ENCODE measurements at regions not wholly inside any gene's neighbourhood (a gene's known extent, or its start where the extent isn't known, plus 50 kb on each side); places are given as distances from the start of the nearest gene placed in this dataset.

DNA sequence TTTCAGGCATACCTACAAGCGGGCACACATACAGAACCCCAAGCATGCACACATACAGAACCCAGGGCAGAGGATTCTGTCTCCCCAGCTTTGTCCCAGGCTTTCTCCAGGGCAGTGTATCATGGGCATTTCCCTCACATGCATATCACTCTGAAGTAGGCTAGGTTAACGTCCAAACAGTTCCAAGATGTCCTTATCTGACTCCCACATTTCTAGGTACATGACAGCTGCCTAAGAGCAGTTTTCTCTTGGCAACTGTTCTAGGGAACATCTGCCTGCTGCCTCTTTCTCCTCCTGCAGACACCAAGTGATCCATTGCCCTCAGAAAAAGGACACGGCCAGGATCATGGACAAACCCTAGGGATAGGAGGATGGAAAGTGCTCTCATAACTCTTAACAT, 84.9 kb upstream of the NR3C1 start:
- DNase-seq = no peak

DNA sequence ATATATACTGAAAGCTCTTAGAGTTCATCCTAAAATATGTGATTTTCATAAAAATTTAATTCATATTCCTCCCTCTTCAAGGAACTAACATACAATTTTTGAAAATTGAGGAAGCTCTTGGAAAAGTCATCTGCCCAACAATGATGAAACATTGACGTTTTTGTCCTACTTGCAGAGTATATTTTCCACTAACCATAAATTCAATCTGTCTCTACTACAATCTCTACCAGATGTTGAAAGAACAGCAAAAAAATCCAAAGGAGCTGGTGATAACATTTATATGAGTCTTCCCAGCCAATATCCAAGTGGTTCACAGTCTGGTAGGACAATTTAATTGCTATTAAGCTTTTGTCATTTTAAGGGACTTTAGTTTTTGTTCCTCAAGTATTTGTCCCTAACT, 81.1 kb upstream of the NR3C1 start:
- DNase-seq = no peak

DNA sequence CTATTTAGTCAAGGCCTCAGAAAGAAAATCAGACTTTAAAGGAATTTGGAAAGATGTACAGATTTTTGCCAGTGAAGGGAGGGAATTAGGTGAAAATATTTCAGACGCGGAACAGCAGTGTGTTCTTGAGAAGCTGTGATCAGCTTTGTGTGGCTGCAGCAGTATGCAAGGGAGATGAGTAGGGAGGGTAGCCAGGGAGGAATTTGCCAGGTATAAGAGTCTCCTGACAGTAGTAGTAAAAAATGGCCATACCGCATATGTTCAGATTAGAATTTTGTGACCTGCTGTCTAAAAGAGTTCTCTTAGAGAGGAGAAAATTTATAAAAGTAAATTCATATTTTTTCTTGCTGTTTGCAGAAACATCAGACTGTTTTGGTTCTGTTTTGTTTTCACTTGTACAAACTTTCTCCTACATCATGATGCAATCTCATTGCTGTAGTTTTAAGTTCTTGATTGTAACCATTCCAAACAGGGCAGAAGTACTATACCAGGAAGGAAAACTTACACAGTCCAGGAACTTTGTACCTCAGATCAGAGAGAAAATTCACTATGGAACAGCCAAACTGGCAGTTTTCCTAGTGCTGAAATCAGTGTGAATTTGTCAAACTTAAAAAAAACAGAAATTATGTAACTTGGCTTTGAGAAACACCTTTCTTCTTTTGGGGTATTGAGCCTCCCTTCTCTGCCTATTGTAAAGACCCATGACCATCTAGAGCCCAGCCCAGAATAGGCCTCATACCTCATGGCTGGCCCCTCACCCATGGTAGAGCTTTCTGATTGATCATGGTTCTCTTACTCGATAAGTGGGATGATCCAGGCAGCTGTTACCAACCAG, 78.4 kb upstream of the NR3C1 start:
- peak; percentile 70 for DNase-seq

DNA sequence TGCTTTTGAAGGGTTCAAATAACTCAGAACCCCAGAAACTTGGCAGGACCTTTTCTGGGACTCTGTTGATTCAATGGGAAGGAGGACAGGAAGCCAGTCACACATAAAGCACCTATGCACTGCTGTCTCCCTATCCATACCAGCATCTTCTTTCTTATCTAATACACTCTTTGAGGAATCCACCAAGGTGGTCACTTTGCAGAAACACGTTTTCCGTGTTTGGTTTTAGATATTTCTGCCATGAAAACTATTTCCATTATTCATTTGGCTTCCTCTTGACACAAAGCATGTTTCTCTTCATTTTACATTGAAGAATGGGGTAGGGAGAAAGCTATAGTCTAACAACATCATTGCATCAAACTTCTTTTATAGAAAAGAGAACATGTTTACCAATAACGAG, 76.5 kb upstream of the NR3C1 start:
- no peak for DNase-seq

DNA sequence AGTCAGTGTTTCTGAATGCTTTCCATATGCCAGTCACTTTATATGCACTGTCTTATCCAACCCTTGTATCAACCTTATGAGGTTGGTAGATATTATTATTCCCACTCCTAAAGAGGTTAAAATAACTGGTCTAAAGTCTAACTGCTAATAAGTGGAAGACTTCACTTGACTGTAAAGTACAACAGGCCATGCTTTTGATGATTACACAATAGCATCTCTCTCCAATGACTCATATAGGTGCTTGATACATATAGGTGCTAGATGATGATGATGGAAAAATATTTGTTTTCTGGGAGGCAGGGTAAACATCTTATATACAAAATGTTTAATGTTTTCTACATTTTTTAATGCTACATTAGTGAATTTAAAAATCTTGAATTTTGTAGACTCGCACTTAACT, 75.9 kb upstream of the NR3C1 start:
- DNase-seq = no peak

DNA sequence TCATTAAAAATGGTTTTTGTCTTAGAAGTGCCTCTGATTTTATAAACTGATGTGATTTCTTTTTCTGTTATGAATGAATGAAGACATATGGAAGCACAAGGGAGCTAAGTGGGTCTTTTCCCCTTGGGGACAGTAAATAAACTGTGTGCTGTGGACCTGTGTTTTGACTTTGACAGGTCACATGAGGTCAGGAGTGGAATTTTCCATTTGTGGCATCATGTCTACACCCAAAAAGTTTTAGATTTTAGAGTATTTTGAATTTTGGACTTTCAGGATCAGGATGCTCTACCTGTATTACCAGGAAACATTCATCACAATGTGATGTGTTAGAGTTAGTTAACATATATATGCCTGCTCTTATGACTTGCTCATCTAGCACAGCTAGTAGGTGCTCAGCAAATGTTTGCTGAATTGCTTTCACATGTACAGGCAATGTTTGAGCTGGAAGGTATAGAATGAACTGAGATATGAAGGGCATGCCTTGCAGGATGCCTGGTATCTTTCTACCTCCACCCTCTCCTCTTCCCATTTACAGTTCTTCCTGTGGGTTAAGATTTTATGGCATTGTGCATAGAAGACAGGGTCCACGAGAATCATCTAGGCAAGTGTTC, 73.2 kb upstream of the NR3C1 start:
- no peak for DNase-seq

DNA sequence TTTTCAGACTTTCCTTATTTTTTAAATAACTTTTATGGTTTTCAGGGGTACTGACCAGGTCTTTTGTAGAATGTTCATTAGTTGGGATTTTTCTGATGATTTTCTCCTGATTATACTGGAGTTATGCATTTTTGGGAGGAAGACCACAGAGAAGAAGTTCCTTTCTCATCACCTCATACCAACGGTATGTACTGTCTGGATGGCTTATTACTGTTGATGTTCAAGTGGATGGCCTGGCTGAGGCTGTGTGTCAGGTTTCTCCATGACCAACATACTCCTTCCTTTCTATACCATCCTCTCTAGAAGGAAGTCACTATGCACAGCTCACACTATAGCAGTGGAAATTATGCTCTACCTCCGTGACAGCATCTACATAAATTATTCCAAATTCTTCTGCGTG, 71.1 kb upstream of the NR3C1 start:
- no peak for DNase-seq

DNA sequence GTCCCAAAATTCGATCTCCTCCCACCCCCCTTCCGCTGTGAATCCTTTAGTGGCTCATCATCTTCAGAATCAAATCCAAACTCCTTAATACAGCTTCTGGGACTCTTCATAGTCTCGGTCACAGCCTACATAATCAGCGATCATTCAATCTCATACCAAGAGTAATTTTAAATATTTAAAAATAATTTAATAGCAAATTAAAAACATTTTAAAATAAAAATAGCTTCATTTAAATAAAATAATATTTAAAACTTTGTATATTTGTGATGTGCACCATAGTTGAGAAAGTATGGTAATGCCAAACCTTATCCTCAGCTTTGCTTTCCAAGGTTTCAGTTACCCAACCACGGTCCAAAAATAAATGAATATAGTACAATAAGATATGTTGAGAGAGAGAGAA, 70.0 kb upstream of the NR3C1 start:
- no peak for DNase-seq

DNA sequence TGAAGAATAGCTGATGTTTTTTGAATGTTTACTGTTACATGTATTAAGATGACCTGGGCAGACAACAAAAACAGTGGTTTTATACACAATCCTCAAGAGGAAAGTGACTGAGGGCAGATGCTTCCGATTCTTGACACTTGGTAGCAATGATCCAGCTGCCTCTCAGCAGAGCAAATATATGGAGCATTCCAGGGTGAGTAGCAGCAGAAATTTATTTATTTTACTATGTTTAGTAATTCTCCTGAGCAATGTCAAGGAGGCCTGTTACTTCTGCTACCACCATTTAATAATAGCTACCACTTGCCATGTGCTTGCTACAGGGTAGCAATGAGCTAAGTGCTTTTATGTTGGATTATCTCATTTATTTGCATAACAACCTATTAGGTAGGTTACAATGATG, 69.1 kb upstream of the NR3C1 start:
- no peak for DNase-seq

DNA sequence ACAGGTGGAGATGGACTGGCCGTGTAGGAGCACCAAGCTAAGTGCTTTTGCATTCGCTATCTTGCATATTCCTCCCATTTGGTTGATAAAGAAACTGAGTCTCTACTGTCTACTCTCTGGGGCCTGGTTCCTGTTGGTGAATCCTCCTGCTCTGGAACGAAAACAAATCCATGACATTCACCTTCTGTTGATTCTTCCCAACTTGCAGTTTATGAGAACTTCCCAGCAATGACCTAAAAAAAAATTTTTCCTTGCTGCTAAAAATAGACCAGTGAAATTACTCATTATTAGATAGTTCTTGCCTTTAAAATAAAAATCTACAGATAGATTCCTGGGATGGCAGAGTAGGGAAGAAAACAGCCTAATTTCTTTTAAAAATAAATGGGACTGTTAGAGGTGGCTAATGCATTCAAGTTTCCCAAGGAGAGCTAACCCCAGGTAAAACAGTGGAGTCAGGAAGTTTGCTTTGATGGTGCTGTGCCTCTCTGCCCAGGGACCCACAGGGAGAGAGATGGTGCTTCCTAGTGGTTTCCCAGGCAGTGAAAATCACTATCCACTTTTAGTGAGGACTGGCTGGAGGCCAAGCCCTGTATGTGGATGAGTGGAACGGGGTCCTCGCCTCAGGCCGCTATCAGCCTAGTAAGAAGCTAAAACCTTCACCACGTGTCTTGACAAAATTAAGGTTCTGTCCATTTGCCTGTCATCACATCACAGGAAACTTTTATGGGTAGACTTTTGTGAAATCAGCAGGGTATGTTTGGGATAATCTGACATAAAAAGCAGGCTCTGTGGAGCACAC, 68.4 kb upstream of the NR3C1 start:
- DNase-seq = no peak

DNA sequence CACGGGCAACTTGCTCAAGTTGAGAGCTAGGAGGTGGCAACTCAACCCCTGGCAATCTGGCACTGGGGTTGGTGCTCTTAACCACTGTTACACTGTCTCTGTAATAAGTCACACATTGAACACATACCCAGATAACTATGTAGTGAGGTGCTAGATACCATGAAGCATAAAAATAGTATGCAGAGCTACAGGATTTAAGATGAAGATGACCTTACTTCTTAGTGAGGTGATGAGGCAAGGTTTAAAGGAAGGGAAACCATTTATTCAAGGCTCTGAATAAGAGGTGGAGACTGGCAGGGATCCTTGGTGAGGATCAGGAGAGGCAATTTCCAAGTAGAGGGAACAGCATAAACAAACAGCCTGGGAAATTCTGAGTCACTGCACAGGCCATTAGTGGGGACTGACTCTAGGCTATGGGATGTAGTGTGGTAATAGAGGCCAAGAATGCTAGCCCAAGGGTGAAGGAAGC, 67.6 kb upstream of the NR3C1 start:
- DNase-seq = no peak

DNA sequence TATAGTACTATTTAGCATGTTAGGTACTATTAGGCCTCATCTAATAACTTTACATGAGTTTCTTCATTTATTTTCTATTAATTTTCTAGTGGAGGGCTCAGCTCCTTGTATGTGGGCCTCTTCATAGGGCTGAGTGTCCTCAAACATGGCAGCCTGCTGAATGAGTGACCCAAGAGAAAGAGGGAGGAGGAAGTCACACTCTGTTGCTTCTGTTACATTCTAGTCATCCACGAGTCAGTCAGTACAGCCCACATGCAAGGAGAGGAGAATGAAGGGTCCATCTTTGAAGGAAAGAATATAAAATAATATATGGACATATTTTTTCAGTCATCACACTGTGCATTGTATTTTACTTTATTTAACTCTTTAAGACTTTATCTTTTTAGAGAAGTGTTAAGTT, 66.6 kb upstream of the NR3C1 start:
- no peak for DNase-seq

DNA sequence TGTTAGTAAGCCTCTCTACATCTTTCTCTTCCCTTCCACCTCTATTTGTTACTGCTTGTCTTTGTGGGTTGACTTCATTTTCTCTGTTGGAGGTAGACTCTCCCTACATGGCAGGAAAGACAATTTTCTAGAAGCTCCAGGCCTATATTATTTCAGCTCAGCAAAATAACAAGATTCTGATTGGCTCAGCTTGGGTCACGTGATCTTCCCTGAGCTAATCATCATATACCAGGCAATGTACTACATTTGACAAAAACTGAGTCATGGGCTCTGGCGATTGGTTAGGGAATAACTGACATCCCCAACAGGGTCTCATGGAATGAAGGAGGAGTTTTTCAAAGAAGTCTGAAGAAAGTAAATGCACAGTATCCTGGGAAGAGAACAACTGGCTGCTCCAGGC, 65.6 kb upstream of the NR3C1 start:
- no peak for DNase-seq

DNA sequence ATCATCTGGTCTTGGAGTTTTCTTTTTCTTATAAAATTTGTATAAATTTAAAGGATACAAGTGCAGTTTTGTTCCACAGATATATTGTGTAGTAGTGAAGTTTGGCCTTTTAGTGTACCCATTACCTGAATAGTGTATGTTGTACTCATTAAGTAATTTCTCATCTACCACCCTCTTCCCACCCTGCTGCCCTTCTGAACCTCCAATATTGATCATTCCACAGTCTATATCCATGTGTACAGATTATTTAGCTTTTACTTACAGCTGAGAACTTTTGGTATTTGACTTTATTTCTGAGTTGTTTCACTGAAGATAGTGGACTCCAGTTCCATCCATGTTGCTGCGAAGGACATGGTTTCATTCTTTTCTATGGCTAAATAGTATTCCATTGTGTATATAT, 63.1 kb upstream of the NR3C1 start:
- DNase-seq = no peak

DNA sequence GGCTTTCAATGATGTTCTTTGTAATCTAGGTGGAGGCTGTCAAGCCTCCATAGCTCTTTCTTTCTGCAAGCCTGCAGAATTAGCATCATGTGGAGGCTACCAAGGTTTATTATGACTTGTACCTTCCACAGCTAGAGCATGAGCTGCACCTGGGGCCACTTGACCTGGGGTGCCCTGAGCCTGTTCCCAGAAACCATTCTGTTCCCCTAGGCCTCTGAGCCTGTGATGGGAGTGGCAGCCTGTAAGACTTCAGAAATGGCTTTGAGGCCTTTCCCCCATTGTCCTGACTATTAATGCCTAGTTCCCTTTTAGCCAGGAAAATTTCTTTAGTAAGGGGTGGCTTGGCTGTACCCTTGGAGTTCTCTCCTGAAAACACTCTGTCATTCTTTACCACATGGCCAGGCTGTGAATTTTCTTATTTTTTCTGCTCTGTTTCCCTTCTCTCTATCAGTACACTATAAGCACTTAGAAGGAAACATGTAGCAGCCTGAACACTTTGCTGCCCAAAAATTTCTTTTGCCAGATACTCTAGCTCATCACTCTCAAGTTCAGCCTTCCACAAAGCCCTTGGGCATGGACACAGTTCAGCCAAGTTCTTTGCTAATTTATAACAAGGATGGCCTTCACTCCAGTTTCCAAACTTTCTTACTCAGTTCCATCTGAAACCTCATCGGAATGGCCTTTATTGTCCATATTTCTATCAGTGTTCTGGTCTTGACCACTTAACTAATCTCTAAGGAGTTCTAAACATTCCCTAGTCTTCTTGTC, 61.4 kb upstream of the NR3C1 start:
- DNase-seq = no peak

DNA sequence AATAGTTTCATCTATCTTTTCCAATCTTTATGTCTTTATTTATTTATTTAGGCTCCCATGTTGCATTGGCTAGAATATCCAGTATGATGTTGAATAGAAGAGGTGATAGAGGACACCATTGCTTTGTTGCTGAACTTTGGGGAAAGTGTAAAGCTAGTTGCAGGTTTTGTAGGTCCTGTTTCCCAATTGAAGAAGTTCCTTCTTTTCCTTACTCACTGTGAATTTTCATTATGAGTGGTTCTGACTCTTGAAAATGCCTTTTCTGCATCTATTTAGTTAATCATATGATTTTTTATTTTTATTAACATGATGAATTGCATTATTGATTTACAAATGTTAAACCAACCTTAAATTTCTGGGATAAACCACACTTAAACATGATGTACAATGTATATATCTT, 58.9 kb upstream of the NR3C1 start:
- DNase-seq = no peak

DNA sequence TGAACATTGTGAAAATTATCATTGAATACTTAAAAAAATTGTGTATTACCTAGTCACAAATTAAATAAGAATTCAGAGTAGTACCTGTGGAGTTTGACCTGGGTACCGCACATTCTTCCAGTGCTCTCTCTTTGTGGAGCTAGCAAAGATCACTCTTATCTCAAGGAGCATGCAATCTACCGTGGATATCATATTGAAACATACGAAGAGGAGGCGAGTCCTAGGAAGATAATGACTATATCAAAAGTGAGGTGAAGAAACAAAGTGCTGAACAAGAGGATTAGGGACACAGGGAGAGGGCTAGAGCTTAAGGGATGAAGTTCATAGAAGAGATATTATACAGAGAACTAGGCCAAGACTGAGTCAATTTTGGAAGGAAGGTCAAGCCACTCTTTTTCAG, 55.9 kb upstream of the NR3C1 start:
- no peak for DNase-seq

DNA sequence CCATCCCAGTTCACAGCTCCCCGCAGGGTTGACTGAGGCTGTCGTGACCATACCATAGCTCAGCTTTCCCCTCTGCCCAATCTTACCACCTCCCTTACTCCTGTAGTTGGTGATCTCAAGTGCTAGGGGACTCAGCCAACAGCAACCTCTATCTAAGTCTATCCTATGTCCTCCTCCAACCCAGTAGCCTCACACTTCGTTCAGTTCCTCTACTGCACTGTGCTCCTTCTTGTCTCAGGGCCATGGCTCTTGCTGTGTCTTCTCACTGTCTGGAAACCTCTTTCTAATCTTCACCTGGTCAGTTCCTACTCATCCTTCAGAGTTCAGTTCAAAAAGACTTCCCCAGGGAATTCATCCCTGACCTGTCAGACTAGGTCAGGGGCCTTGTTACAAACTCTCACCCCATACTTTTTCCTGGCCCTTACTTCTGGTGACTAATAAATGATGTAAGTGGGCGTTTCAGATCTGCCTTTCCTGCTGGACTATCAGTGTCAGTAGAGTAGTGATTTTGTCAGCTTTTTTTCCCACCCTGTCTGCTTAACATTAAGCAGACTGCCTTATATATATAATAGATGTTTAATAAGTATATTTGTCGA, 53.6 kb upstream of the NR3C1 start:
- DNase-seq = no peak

DNA sequence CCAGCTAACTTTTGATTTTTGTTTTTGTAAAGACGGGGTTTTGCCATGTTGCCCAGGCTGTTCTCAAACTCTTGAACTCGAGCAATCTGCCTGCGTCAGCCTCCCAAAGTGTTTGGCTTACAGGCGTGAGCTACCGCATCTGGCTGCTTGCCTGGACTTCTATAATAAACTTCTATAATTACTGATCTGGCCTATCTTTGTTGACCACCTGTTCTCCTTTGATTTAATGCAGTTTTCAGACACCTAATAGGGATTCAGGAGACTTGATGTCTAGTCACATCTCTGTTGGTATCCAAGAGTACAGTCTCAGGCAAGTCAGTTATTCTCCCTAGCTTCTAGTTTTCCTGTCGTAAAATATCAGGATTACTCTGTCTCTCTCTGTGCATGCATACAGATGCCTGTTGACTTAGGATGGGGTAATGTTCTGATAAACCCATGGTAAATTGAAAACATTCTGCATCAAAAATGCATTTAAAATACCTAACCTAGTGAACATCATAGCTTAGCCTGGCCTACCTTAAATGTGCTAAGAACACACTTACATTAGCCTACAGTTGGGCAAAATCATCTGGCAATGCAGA, 51.5 kb upstream of the NR3C1 start:
- peak; percentile 6 for DNase-seq

DNA sequence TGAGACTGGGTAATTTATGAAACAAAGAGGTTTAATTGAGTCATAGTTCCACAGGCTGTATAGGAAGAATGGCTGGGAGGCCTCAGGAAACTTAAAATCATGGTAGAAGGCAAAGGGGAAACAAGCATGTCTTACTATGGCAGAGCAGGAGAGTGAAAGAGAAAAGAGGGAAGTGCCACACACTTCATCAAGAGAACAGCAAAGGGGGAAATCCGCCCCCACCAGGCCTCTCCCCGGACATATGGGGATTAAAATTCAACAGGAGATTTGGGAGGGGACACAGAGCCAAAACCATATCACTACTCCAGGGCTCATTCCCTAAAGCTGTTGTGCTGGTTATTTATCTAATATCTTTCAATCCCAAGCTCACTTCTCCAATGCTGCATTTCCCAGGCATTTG, 50.2 kb upstream of the NR3C1 start:
- peak; percentile 50 for DNase-seq

Data from NCI-H82 (cell line).